Progenitor cell of endocrine pancreas (in vitro differentiated cells): ENCODE measurements at regions not wholly inside any gene's neighbourhood (a gene's known extent, or its start where the extent isn't known, plus 50 kb on each side); places are given as distances from the start of the nearest gene placed in this dataset.

ENCODE experiments used
- DNase-seq: peaks from one replicate; pipeline ENCODE4 v3.0.0; 2021; ENCODE audit warnings: low spot score; ENCODE audit not compliant: unreplicated experiment
- H3K27ac Mint-ChIP-seq: 2 replicates; pipeline ENCODE4 v1.8.0; 2021; ENCODE audit warnings: mild to moderate bottlenecking, moderate library complexity, mixed read lengths
- H3K27me3 Mint-ChIP-seq: 2 replicates; pipeline ENCODE4 v1.8.0; 2021; ENCODE audit warnings: mixed read lengths
- H3K36me3 Mint-ChIP-seq: 2 replicates; pipeline ENCODE4 v1.8.0; 2022; ENCODE audit warnings: mixed read lengths; ENCODE audit not compliant: insufficient read depth
- H3K4me1 Mint-ChIP-seq: 2 replicates; pipeline ENCODE4 v1.8.0; 2021; ENCODE audit warnings: low read depth, mixed read lengths
- H3K4me3 Mint-ChIP-seq: 2 replicates; pipeline ENCODE4 v1.8.0; 2021; ENCODE audit warnings: low read depth, mild to moderate bottlenecking, moderate library complexity, mixed read lengths
- H3K9me3 Mint-ChIP-seq: 2 replicates; pipeline ENCODE4 v1.8.0; 2021; ENCODE audit warnings: low read depth, mixed read lengths
- CTCF ChIP-seq: fragments of 200-600 bp; sonication (generic); IDR thresholded peaks from one replicate; pipeline ENCODE4 v1.5.0; 2021; ENCODE audit warnings: antibody characterized with exemption, mild to moderate bottlenecking; ENCODE audit not compliant: unreplicated experiment

GRCh38 chr11:15558513-15559181, 443.9 kb downstream of the INSC start:
- no peaks in the 10 kb centered on the region for H3K9me3 Mint-ChIP-seq
- H3K27me3 Mint-ChIP-seq = peaks cover 20% of the 10 kb centered on the region
- H3K36me3 Mint-ChIP-seq = no peaks in the 10 kb centered on the region
- DNase-seq = no peak
- TF ChIP-seq CTCF = no peak
- no peak overlapping the region for H3K4me3 Mint-ChIP-seq
- H3K4me1 Mint-ChIP-seq = peaks cover 5% of the 10 kb centered on the region
- H3K27ac Mint-ChIP-seq = no peak overlapping the region

- no peaks in the 10 kb centered on the region for H3K36me3 Mint-ChIP-seq
- H3K27ac Mint-ChIP-seq = no peak overlapping the region
- no peak for TF ChIP-seq CTCF
- no peak for DNase-seq
- H3K9me3 Mint-ChIP-seq = no peaks in the 10 kb centered on the region
- H3K27me3 Mint-ChIP-seq = peaks cover 26% of the 10 kb centered on the region
- H3K4me1 Mint-ChIP-seq = peaks cover 5% of the 10 kb centered on the region
- H3K4me3 Mint-ChIP-seq = no peak overlapping the region
Measured at GRCh38 chr11:15560689-15561467, 446.2 kb downstream of the INSC start.

GRCh38 chr11:15562230-15562629, 447.5 kb downstream of the INSC start:
- H3K4me1 Mint-ChIP-seq = peaks cover 5% of the 10 kb centered on the region
- TF ChIP-seq CTCF = no peak
- DNase-seq = no peak
- H3K9me3 Mint-ChIP-seq = peaks cover under 1% of the 10 kb centered on the region
- H3K27ac Mint-ChIP-seq = no peak overlapping the region
- no peaks in the 10 kb centered on the region for H3K36me3 Mint-ChIP-seq
- no peak overlapping the region for H3K4me3 Mint-ChIP-seq
- peaks cover 28% of the 10 kb centered on the region for H3K27me3 Mint-ChIP-seq

GRCh38 chr11:15563054-15563453, 448.3 kb downstream of the INSC start:
- no peak overlapping the region for H3K27ac Mint-ChIP-seq
- no peaks in the 10 kb centered on the region for H3K36me3 Mint-ChIP-seq
- no peak for DNase-seq
- H3K9me3 Mint-ChIP-seq = peaks cover 2% of the 10 kb centered on the region
- peaks cover 5% of the 10 kb centered on the region for H3K4me1 Mint-ChIP-seq
- no peak overlapping the region for H3K4me3 Mint-ChIP-seq
- TF ChIP-seq CTCF = no peak
- H3K27me3 Mint-ChIP-seq = peaks cover 26% of the 10 kb centered on the region

GRCh38 chr11:15565880-15566279, 451.2 kb downstream of the INSC start:
- no peak for DNase-seq
- Mint-ChIP-seq H3K27ac (no peak overlapping the region), H3K4me3 (no peak overlapping the region), H3K36me3 (no peaks in the 10 kb centered on the region), H3K4me1 (no peaks in the 10 kb centered on the region), H3K9me3 (peaks cover 2% of the 10 kb centered on the region), H3K27me3 (peaks cover 10% of the 10 kb centered on the region)
- TF ChIP-seq CTCF = no peak
